T47D (cell line): ENCODE measurements at regions not wholly inside any gene's neighbourhood (a gene's known extent, or its start where the extent isn't known, plus 50 kb on each side); places are given as distances from the start of the nearest gene placed in this dataset.

ENCODE experiments used
- DNase-seq, 2 experiments: peaks; one replicate each; pipeline versions ENCODE4 v3.0.0 to v3.0.0-alpha.2; 2011 to 2012; ENCODE audit warnings: low read depth in 1 of 2, low spot score in 1 of 2
- JUND ChIP-seq: IDR thresholded peaks from 2 replicates; pipeline ENCODE4 v1.6.1; 2012; ENCODE audit warnings: low read depth
- in situ Hi-C: cut with HindIII; loops from 2 replicates; pipeline ENCODE4 v1.10.0; 2016; ENCODE audit warnings: low sequenced_read_pairs, low pct_unique_long_range_greater_than_20kb

DNA sequence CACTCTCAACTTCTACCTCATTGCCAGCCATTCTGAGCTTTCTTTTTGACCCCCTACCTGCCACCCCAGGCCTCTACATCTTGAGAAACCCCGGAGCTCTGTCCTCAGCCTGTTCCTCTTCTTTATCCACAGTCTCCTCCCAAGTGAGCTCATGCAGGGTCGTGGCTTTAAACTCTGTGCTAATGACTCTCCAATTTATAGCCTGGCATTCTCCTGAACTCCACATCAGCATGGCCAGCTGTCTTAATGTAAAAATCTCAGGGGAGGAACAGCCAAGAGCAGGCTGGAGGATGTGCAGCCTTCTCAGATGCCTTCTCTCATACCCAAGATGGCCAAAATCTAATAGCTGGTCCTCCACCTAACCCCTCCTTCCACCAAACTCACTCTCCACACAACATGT lies 84.2 kb downstream of the CCDC185 start:
- no peak for DNase-seq
- in situ Hi-C loops, result no loop called here
- TF ChIP-seq JUND, result no peak

DNA sequence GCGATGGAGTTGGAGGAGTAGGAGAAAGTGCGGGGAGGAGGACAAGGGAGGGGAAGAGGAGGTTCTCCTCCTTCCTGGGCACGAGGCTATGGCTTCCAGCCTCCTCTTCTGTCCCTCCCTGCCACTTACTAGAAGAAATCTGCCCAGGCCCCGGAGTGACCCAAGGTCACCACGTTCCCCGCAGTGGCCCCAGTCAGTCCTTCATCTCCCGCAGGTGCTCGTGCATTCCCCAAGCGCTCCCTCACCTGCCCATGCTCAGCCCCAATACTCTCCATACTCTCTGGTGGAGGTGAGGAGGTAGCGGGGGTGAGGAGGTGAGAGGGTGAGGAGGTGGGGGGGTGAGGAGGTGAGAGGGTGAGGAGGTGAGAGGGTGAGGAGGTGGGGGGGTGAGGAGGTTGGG lies 85.4 kb downstream of the CCDC185 start:
- DNase-seq, result no peak
- TF ChIP-seq JUND, result no peak
- in situ Hi-C loops, result no loop called here

DNA sequence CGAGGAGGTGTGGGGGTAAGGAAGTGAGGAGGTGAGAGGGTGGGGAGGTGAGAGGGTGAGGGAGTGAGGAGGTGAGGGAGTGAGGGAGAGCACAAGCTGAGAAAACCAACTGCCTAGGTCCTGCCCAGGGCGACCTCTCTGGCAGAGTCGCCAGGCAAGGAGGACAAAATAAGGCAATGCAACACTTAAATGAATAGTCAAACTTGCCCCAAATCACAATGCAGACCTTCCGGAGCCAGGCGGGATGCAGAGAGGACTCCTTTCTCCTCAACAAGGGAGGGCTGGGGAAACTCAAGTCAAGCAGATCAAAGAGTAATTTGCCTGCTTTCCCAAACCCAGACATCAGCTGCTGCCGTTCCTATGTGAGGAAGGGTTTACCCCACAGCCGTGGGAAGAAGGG lies 86.0 kb downstream of the CCDC185 start:
- in situ Hi-C loops, result no loop called here
- DNase-seq, result no peak
- TF ChIP-seq JUND, result no peak

GRCh38 chr1:223479718-223480425 lies 86.7 kb downstream of the CCDC185 start:
- in situ Hi-C loops, result no loop called here
- no peak for TF ChIP-seq JUND

GRCh38 chr1:223482132-223482531 lies 88.9 kb downstream of the CCDC185 start:
- no peak for DNase-seq
- no peak for TF ChIP-seq JUND
- in situ Hi-C loops, result no loop called here

More at GRCh38 chr1:223479718-223480425, 86.7 kb downstream of the CCDC185 start:
- peak in 1 of 2 experiments; percentile 26 for DNase-seq

- no peak for DNase-seq
- TF ChIP-seq JUND, result no peak
- in situ Hi-C loops, result no loop called here
These were observed 89.6 kb downstream of the CCDC185 start for GRCh38 chr1:223482766-223483165.

- no peak for TF ChIP-seq JUND
- DNase-seq, result no peak
- in situ Hi-C loops, result no loop called here
These were observed 90.3 kb downstream of the CCDC185 start for GRCh38 chr1:223483511-223483910.

DNA sequence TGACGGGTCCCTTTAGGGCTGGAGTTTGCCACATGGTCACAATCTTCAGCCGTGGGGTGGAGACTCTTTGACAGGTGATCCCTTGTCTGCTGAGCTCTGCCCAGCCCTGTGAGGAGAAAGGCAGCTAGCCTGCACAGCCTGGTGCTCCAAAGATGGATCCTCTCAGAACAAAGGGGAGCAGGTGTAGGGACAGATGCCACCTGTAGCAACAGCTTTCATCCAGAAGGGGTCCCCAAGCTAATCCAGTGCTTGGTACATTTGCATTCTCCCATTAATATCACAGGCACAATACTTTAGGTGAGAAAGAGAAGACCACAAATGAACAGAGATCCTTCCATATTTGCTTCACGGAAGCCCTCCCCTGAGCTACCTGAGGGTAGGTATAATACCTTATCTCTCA lies 93.2 kb downstream of the CCDC185 start:
- in situ Hi-C loops, result no loop called here
- DNase-seq, result peak in 1 of 2 experiments; percentile 36
- no peak for TF ChIP-seq JUND

- in situ Hi-C loops, result no loop called here
- no peak for TF ChIP-seq JUND
- DNase-seq, result no peak
These were observed 94.0 kb downstream of the CCDC185 start for GRCh38 chr1:223486932-223487886.

- no peak for TF ChIP-seq JUND
- DNase-seq, result no peak
- in situ Hi-C loops, result no loop called here
These were observed 94.7 kb downstream of the CCDC185 start for GRCh38 chr1:223487887-223488259.

DNA sequence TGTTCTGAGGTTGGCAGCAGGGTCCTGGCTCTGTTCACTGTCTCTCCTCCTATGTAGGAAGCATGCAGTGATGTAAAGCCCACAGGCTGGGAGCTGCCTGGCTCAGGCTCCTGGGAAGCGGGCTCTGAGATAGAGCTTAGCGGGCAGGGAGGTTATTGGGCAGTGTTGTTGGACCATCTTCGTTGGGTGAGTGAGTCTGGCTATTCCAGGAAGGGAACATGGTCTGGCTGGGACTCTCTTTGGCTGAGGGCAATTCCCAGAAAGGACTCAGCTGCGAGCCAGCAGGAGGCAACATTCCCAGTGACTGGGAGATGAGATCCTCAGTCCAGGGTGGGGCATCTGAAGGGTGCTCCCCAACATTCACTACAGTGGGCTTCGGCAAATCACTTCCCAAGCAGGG lies 96.2 kb downstream of the CCDC185 start:
- DNase-seq, result no peak
- in situ Hi-C loops, result no loop called here
- TF ChIP-seq JUND, result no peak

DNA sequence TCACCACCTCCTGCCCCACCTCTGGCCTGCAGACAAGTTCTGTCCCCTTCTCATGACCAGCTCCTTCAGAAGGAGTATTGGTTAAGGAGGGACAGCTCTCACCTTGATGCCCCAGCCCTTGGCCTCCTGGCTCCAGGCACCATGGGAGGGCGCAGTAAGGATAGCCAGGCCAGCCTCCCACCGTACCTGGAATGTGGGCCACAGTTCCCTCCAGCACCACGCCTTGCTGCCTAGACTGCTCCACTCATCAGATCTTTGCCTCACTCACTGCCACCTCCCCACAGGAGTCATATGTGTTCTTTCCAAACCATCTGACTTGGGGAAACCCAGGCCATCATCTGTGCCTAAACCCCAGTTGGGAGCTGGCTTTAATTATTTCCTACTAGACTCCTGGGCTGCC lies 97.0 kb downstream of the CCDC185 start:
- no peak for DNase-seq
- TF ChIP-seq JUND, result no peak
- in situ Hi-C loops, result no loop called here
